Stimulated activated CD4-positive, alpha-beta T cell treated with anti-CD3 and anti-CD28 coated beads, Interleukin-1b, Interleukin-23, amount 100 ng/mL, for 4 hours (primary cell): ENCODE measurements at regions not wholly inside any gene's neighbourhood (a gene's known extent, or its start where the extent isn't known, plus 50 kb on each side); places are given as distances from the start of the nearest gene placed in this dataset.

Source experiments
- DNase-seq, 2 donors: peaks; one replicate each; pipeline ENCODE4 v3.0.0-alpha.2; 2020; ENCODE audit warnings: low read depth in 2 of 2

GRCh38 chr20:42020316-42020715 is 402.1 kb upstream of the CHD6 start:
- DNase-seq = no peak

- no peak for DNase-seq
Measured at GRCh38 chr20:42018979-42019378, 400.8 kb upstream of the CHD6 start.

GRCh38 chr20:42010090-42010489 is 391.9 kb upstream of the CHD6 start:
- DNase-seq = no peak

GRCh38 chr20:42007251-42007650 is 389.1 kb upstream of the CHD6 start:
- DNase-seq = no peak

- no peak for DNase-seq
Measured at GRCh38 chr20:42005211-42005610, 387.0 kb upstream of the CHD6 start.

GRCh38 chr20:42003380-42003779 is 385.2 kb upstream of the CHD6 start:
- no peak for DNase-seq

- DNase-seq = no peak
Measured at GRCh38 chr20:41998539-41999341, 380.6 kb upstream of the CHD6 start.

- DNase-seq = no peak
Measured at GRCh38 chr20:41996951-41997350, 378.8 kb upstream of the CHD6 start.

GRCh38 chr20:41992481-41992880 is 374.3 kb upstream of the CHD6 start:
- DNase-seq = no peak

- DNase-seq = no peak
Measured at GRCh38 chr20:41991412-41991811, 373.2 kb upstream of the CHD6 start.

- DNase-seq = no peak
Measured at GRCh38 chr20:41989935-41990635, 371.9 kb upstream of the CHD6 start.

GRCh38 chr20:41989039-41989679 is 371.0 kb upstream of the CHD6 start:
- no peak for DNase-seq

GRCh38 chr20:41984031-41984430 is 365.9 kb upstream of the CHD6 start:
- no peak for DNase-seq

GRCh38 chr20:41983159-41983558 is 365.0 kb upstream of the CHD6 start:
- no peak for DNase-seq

GRCh38 chr20:41981746-41982145 is 363.6 kb upstream of the CHD6 start:
- no peak for DNase-seq

- DNase-seq = no peak
Measured at GRCh38 chr20:41978875-41979274, 360.7 kb upstream of the CHD6 start.

GRCh38 chr20:41978246-41978790 is 360.1 kb upstream of the CHD6 start:
- no peak for DNase-seq

- no peak for DNase-seq
Measured at GRCh38 chr20:41969656-41970055, 351.5 kb upstream of the CHD6 start.

GRCh38 chr20:41960166-41960565 is 342.0 kb upstream of the CHD6 start:
- DNase-seq = no peak

GRCh38 chr20:41958391-41958790 is 340.2 kb upstream of the CHD6 start:
- DNase-seq = no peak

GRCh38 chr20:41956338-41957074 is 338.3 kb upstream of the CHD6 start:
- DNase-seq = no peak

GRCh38 chr20:41952166-41952565 is 334.0 kb upstream of the CHD6 start:
- DNase-seq = no peak
